WERI-Rb-1 (cell line): ENCODE measurements at regions not wholly inside any gene's neighbourhood (a gene's known extent, or its start where the extent isn't known, plus 50 kb on each side); places are given as distances from the start of the nearest gene placed in this dataset.
"Not testable (repeated sequence)": the region's sequence is repeated elsewhere in the genome, so short reads cannot be mapped to it uniquely, and the experiment has no call there.

ENCODE experiments used
- DNase-seq: peaks from one replicate; pipeline ENCODE4 v3.0.0-alpha.2; 2020
- H3K27ac ChIP-seq: fragments of 250-450 bp; sonication (Bioruptor Pico); 2 replicates; pipeline ENCODE4 v1.5.1; 2020; ENCODE audit warnings: mild to moderate bottlenecking, moderate library complexity
- H3K27me3 ChIP-seq: fragments of 250-450 bp; sonication (Bioruptor Pico); 2 replicates; pipeline ENCODE4 v1.5.1; 2021; ENCODE audit warnings: mild to moderate bottlenecking, low read depth, moderate library complexity; ENCODE audit not compliant: insufficient read depth, severe bottlenecking
- H3K36me3 ChIP-seq: fragments of 250-450 bp; sonication (Bioruptor Pico); 2 replicates; pipeline ENCODE4 v1.5.1; 2020; ENCODE audit warnings: mild to moderate bottlenecking, moderate library complexity
- H3K4me3 ChIP-seq: 2 replicates; pipeline ENCODE4 v1.5.1; 2011; ENCODE audit warnings: low read depth, mild to moderate bottlenecking, control low read depth, low read length
- H3K9me3 ChIP-seq: fragments of 250-450 bp; sonication (Bioruptor Pico); 2 replicates; pipeline ENCODE4 v1.5.1; 2021; ENCODE audit warnings: mild to moderate bottlenecking, moderate library complexity; ENCODE audit not compliant: severe bottlenecking
- CTCF ChIP-seq: IDR thresholded peaks from 2 replicates; pipeline ENCODE4 v1.5.1; 2011; ENCODE audit warnings: low read depth, mild to moderate bottlenecking, control low read depth, inconsistent platforms, low read length

DNA sequence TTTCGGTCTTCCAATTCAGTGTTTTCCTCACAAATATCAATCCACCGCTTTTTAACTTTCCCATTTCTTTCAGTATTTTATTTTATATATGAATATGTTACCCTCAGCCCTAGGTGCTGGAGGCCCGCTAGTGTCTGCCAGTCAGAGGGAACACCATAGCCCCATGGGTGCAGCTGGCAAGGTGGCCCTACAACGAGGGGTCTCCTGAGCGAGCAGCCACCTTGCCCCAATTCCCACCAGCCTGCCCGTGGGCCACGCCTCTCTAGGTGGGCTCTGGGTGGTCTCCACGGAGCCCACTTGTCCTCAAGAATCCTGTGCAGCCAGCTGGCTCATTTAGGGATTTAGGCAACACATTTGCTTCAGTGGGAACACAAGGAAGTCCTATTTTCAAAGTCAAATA is 72.5 kb upstream of the RGPD5 start:
- Histone ChIP-seq H3K9me3 (peaks cover 7% of the 10 kb centered on the region), H3K27me3 (no peaks in the 10 kb centered on the region), H3K27ac (no peak overlapping the region), H3K4me3 (no peak overlapping the region), H3K36me3 (no peaks in the 10 kb centered on the region)
- DNase-seq, result no peak
- no peak for TF ChIP-seq CTCF

- H3K9me3 ChIP-seq, result peaks cover 7% of the 10 kb centered on the region
- H3K4me3 ChIP-seq, result no peak overlapping the region
- H3K27me3 ChIP-seq, result no peaks in the 10 kb centered on the region
- DNase-seq, result no peak
- H3K27ac ChIP-seq, result no peak overlapping the region
- TF ChIP-seq CTCF, result no peak
- no peaks in the 10 kb centered on the region for H3K36me3 ChIP-seq
Measured at GRCh38 chr2:109722026-109722425, 72.1 kb upstream of the RGPD5 start.

DNA sequence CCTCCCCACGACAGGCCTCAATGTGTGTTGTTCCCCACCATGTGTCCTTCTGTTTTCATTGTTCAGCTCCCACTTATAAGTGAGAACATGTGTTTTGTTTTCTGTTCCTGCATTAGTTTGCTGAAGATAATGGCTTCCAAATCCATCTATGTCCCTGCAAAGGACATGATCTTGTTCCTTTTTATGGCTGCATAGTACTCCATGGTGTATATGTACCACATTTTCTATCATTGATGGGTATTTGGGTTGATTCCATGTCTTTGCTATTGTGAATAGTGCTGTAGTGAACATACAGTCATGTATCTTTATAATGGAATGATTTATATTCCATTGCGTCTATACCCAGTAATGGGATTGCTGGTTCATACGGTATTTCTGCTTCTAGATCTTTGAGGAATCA is 71.5 kb upstream of the RGPD5 start:
- H3K36me3 ChIP-seq, H3K4me3 ChIP-seq, H3K9me3 ChIP-seq, H3K27me3 ChIP-seq, H3K27ac ChIP-seq, DNase-seq: not testable (repeated sequence)

GRCh38 chr2:109723153-109723552 is 71.0 kb upstream of the RGPD5 start:
- H3K27ac ChIP-seq, H3K4me3 ChIP-seq, H3K27me3 ChIP-seq, H3K9me3 ChIP-seq, H3K36me3 ChIP-seq, DNase-seq: not testable (repeated sequence)

GRCh38 chr2:109724533-109725460 is 69.3 kb upstream of the RGPD5 start:
- Histone ChIP-seq H3K9me3 (peaks cover 3% of the 10 kb centered on the region), H3K4me3 (no peak overlapping the region), H3K27ac (no peak overlapping the region), H3K27me3 (no peaks in the 10 kb centered on the region), H3K36me3 (no peaks in the 10 kb centered on the region)
- no peak for TF ChIP-seq CTCF
- no peak for DNase-seq

DNA sequence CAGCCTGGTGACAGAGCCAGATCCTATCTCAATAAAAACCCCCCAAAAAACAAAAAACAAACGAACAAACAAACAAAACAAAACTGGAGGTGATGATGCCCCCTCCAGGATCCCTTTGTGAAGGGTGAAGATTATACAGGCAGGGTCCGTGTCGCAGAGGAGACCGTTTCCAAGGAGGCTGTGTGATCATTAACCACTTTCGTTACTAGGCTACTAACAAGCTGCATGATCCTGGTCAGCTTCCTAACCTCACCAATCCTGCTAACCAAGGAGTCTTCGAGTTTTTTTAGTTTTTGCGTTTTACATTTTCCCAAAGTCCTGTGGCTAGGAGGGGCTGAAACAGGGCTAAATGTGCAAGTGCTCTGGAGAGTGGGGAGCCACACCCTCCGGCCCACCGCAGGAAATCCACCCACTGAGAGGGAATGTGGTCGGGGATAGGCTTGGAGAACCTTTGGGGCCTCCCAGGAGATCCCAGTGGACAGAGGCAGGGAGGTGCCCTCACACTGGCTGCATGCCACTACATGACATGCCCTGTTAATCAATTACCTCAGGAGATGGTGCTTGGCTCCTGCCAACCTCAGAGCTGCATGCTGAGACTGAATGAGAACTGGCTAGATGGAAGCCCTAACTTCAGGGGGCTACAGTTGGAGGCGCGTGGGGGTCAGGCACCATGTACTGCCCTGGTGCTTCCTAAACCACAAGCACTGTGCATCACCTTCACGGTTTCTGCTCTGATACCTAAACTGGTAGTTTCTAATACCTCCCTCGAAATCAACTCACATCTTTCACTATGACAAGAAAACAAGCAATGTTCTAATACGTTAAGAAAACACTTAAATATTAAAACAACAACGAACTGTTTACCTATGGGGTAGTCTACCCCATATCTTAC is 67.5 kb upstream of the RGPD5 start:
- TF ChIP-seq CTCF, result no peak
- no peak overlapping the region for H3K4me3 ChIP-seq
- no peaks in the 10 kb centered on the region for H3K36me3 ChIP-seq
- H3K27ac ChIP-seq, result no peak overlapping the region
- H3K27me3 ChIP-seq, result no peaks in the 10 kb centered on the region
- peaks cover 3% of the 10 kb centered on the region for H3K9me3 ChIP-seq
- no peak for DNase-seq
